ENCODE measurements at regions not wholly inside any gene's neighbourhood (a gene's known extent, or its start where the extent isn't known, plus 50 kb on each side); places are given as distances from the start of the nearest gene placed in this dataset.
"Not testable (repeated sequence)": the region's sequence is repeated elsewhere in the genome, so short reads cannot be mapped to it uniquely, and the experiment has no call there.

- TF ChIP-seq CTCF (IDR thresholded peaks at IDR 0.05; ENCODE audit: low read length, missing control alignments): no peak
- H3K4me3 ChIP-seq (replicated peaks; ENCODE audit: low read depth, low read length): no peak overlapping the region
- no peak for DNase-seq (ENCODE audit: low read depth)
Observed at GRCh38 chr1:199089393-199090122, 450.7 kb downstream of the PTPRC start.

GRCh38 chr1:199095628-199096027, 456.8 kb downstream of the PTPRC start:
- H3K4me3 ChIP-seq (replicated peaks; ENCODE audit: low read depth, low read length); DNase-seq (ENCODE audit: low read depth): not testable (repeated sequence)

- no peak for DNase-seq (ENCODE audit: low read depth)
- no peak for TF ChIP-seq CTCF (IDR thresholded peaks at IDR 0.05; ENCODE audit: low read length, missing control alignments)
- H3K4me3 ChIP-seq (replicated peaks; ENCODE audit: low read depth, low read length): no peak overlapping the region
Observed at GRCh38 chr1:199096591-199096990, 457.8 kb downstream of the PTPRC start.

GRCh38 chr1:199098468-199098867, 459.6 kb downstream of the PTPRC start:
- no peak overlapping the region for H3K4me3 ChIP-seq (replicated peaks; ENCODE audit: low read depth, low read length)
- no peak for DNase-seq (ENCODE audit: low read depth)
- TF ChIP-seq CTCF (IDR thresholded peaks at IDR 0.05; ENCODE audit: low read length, missing control alignments): no peak

- no peak for TF ChIP-seq CTCF (IDR thresholded peaks at IDR 0.05; ENCODE audit: low read length, missing control alignments)
- no peak for DNase-seq (ENCODE audit: low read depth)
- H3K4me3 ChIP-seq (replicated peaks; ENCODE audit: low read depth, low read length): no peak overlapping the region
Observed at GRCh38 chr1:199101139-199101538, 462.3 kb downstream of the PTPRC start.

GRCh38 chr1:199101635-199102034, 462.8 kb downstream of the PTPRC start:
- DNase-seq (ENCODE audit: low read depth): no peak
- no peak overlapping the region for H3K4me3 ChIP-seq (replicated peaks; ENCODE audit: low read depth, low read length)
- no peak for TF ChIP-seq CTCF (IDR thresholded peaks at IDR 0.05; ENCODE audit: low read length, missing control alignments)

- H3K4me3 ChIP-seq (replicated peaks; ENCODE audit: low read depth, low read length): no peak overlapping the region
- no peak for DNase-seq (ENCODE audit: low read depth)
- no peak for TF ChIP-seq CTCF (IDR thresholded peaks at IDR 0.05; ENCODE audit: low read length, missing control alignments)
Observed at GRCh38 chr1:199102239-199102638, 463.4 kb downstream of the PTPRC start.
